Keratinocyte (primary cell): ENCODE measurements at regions not wholly inside any gene's neighbourhood (a gene's known extent, or its start where the extent isn't known, plus 50 kb on each side); places are given as distances from the start of the nearest gene placed in this dataset.

Source experiments
- DNase-seq: peaks from one replicate; pipeline ENCODE4 v3.0.0-alpha.2; 2011; ENCODE audit warnings: low read depth, missing footprints, low spot score
- FAIRE-seq: peaks from 2 replicates; lab custom pipeline; 2011; peaks lifted over from hg19 to GRCh38; lab: Jason Lieb, UNC
- H2AFZ ChIP-seq: 2 replicates; pipeline ENCODE4 v1.6.0; 2012; ENCODE audit warnings: low read length, control low read depth, inconsistent platforms; ENCODE audit not compliant: control insufficient read depth
- H3K27ac ChIP-seq: 2 replicates; pipeline ENCODE4 v1.5.1; 2011; ENCODE audit warnings: low read length; ENCODE audit not compliant: control insufficient read depth, insufficient read depth
- H3K27me3 ChIP-seq: 3 replicates; pipeline ENCODE4 v1.6.0; 2011; ENCODE audit warnings: low read length; ENCODE audit not compliant: control insufficient read depth, insufficient read depth; ENCODE audit errors: extremely low read depth
- H3K36me3 ChIP-seq, 2 experiments: 2 replicates in 1 of 2; 3 replicates in 1 of 2; pipeline ENCODE4 v1.5.1; 2011; ENCODE audit warnings: low read length in 2 of 2, mild to moderate bottlenecking in 1 of 2; ENCODE audit not compliant: control insufficient read depth in 2 of 2, insufficient read depth in 2 of 2; ENCODE audit errors: extremely low read depth in 1 of 2
- H3K4me1 ChIP-seq: 3 replicates; pipeline ENCODE4 v1.5.1; 2011; ENCODE audit warnings: low read length; ENCODE audit not compliant: control insufficient read depth, insufficient read depth; ENCODE audit errors: extremely low read depth
- H3K4me2 ChIP-seq: 3 replicates; pipeline ENCODE4 v1.6.0; 2011; ENCODE audit warnings: low read depth, low read length; ENCODE audit not compliant: control insufficient read depth, insufficient read depth; ENCODE audit errors: extremely low read depth
- H3K4me3 ChIP-seq, 3 experiments: fragments of 200-600 bp in 1 of 3; sonication (generic) in 1 of 3; 2 replicates in 2 of 3; 3 replicates in 1 of 3; pipeline ENCODE4 v1.5.1; 2011 to 2016; ENCODE audit warnings: low read length in 3 of 3, mild to moderate bottlenecking in 3 of 3, control low read depth in 2 of 3, inconsistent platforms in 1 of 3, low read depth in 1 of 3, mixed read lengths in 1 of 3, mixed run types in 1 of 3, moderate library complexity in 1 of 3; ENCODE audit not compliant: control insufficient read depth in 2 of 3, insufficient read depth in 2 of 3; ENCODE audit errors: extremely low read depth in 1 of 3
- H3K79me2 ChIP-seq: 2 replicates; pipeline ENCODE4 v1.6.0; 2012; ENCODE audit warnings: low read length; ENCODE audit not compliant: control insufficient read depth, insufficient read depth
- H3K9ac ChIP-seq: 3 replicates; pipeline ENCODE4 v1.6.0; 2011; ENCODE audit warnings: low read length; ENCODE audit not compliant: control insufficient read depth, insufficient read depth; ENCODE audit errors: extremely low read depth
- H3K9me1 ChIP-seq: 3 replicates; pipeline ENCODE4 v1.6.0; 2011; ENCODE audit warnings: low read length; ENCODE audit not compliant: control insufficient read depth, insufficient read depth; ENCODE audit errors: extremely low read depth
- H3K9me3 ChIP-seq: 2 replicates; pipeline ENCODE4 v1.5.1; 2012; ENCODE audit warnings: low read depth, low read length; ENCODE audit not compliant: control insufficient read depth
- H4K20me1 ChIP-seq: 3 replicates; pipeline ENCODE4 v1.6.0; 2011; ENCODE audit warnings: low read length; ENCODE audit not compliant: control insufficient read depth, insufficient read depth; ENCODE audit errors: extremely low read depth
- EZH2 ChIP-seq: IDR thresholded peaks from one replicate; pipeline ENCODE4 v1.6.1; 2012; ENCODE audit warnings: inconsistent platforms, mild to moderate bottlenecking, low read length, moderate library complexity
- dilution Hi-C: fragments of 300-500 bp; cut with MboI; formaldehyde crosslinking; loops from one replicate; pipeline ENCODE4 v1.7.0; 2020; ENCODE audit warnings: low sequenced_read_pairs; ENCODE audit not compliant: extremely low pct_ligation_motif_present
- TF ChIP-seq, protein P1 (sequence below), 3 experiments: IDR thresholded peaks in 1 of 3; conservative IDR thresholded peaks in 1 of 3; optimal IDR thresholded peaks in 1 of 3; 2 replicates in 2 of 3; 3 replicates in 1 of 3; pipeline versions ENCODE3 to v1.5.1; 2011; ENCODE audit warnings: low read length in 3 of 3, mild to moderate bottlenecking in 3 of 3, moderate library complexity in 2 of 3, control low read depth in 1 of 3, inconsistent platforms in 1 of 3; ENCODE audit not compliant: insufficient read depth in 2 of 3; ENCODE audit errors: extremely low read depth in 1 of 3

DNA sequence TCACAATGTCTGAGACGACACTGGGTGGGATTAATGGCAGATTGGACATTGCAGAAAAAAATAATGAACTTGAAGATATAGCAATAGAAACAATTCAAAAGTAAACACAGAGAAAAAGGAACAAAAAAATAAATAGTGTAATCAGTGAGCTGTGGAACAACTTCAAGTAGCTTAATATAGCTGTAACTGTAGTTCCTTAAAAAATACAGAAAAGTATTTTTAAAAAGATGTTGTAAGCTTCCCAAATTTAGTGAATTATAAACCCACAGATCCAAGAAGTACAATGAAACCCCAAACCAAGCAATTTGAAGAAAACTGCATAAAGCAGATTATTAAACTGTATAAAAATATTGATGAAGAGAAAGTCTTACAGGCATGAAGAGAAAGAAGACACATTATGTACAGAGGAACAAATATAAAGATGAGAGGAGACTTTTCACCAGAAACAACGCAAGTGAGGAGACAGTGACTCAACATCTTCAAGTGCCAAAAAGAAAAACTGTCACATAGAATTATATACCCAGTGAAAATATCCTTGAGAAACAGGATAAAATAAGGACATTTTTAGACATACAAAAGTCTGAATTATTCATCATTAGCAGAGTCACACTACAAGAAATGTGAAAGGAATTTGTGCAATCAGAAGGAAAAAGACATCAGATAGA lies 176.4 kb downstream of the NFKBIZ start:
- no peak overlapping the region for H3K4me3 ChIP-seq
- H3K9me1 ChIP-seq, result no peaks in the 10 kb centered on the region
- no peaks in the 10 kb centered on the region for H3K9me3 ChIP-seq
- no peaks in the 10 kb centered on the region for H3K4me1 ChIP-seq
- no peaks in the 10 kb centered on the region for H3K27me3 ChIP-seq
- no peaks in the 10 kb centered on the region for H3K36me3 ChIP-seq
- H3K27ac ChIP-seq, result no peak overlapping the region
- no peak for TF ChIP-seq EZH2
- TF ChIP-seq, protein P1, sequence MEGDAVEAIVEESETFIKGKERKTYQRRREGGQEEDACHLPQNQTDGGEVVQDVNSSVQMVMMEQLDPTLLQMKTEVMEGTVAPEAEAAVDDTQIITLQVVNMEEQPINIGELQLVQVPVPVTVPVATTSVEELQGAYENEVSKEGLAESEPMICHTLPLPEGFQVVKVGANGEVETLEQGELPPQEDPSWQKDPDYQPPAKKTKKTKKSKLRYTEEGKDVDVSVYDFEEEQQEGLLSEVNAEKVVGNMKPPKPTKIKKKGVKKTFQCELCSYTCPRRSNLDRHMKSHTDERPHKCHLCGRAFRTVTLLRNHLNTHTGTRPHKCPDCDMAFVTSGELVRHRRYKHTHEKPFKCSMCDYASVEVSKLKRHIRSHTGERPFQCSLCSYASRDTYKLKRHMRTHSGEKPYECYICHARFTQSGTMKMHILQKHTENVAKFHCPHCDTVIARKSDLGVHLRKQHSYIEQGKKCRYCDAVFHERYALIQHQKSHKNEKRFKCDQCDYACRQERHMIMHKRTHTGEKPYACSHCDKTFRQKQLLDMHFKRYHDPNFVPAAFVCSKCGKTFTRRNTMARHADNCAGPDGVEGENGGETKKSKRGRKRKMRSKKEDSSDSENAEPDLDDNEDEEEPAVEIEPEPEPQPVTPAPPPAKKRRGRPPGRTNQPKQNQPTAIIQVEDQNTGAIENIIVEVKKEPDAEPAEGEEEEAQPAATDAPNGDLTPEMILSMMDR (optimal IDR thresholded peaks at IDR 0.05 in 1 of 3, IDR thresholded peaks at IDR 0.05 in 1 of 3, conservative IDR thresholded peaks at IDR 0.05 in 1 of 3; ENCODE audit: extremely low read depth in 1 of 3, insufficient read depth in 2 of 3, low read length in 3 of 3), result no peak
- H3K4me2 ChIP-seq, result no peak overlapping the region
- dilution Hi-C loops, result no loop called here
- no peak overlapping the region for H2AFZ ChIP-seq
- DNase-seq, result no peak
- H4K20me1 ChIP-seq, result no peaks in the 10 kb centered on the region
- no peak for FAIRE-seq
- no peaks in the 10 kb centered on the region for H3K79me2 ChIP-seq
- H3K9ac ChIP-seq, result no peak overlapping the region

DNA sequence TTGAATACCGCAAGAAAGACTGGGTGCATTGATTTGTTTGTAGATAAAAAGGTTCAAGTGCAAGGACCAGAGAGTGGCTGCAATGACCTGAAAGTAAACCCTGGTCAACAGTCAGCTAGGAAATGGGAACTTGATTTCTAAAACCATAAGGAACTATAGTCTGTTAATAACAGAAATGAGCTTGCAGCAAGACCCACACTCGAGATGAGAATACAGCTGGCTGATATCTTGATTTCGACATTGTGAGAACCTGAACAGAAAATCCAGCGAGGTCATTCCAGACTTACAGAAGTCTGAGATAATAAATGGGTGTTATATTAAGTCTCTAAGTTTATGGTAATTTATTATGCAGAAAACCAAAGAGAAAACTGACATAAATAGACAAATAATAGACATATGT lies 177.3 kb downstream of the NFKBIZ start:
- no peak overlapping the region for H3K27ac ChIP-seq
- no peak overlapping the region for H2AFZ ChIP-seq
- no peaks in the 10 kb centered on the region for H3K4me1 ChIP-seq
- no peak overlapping the region for H3K9ac ChIP-seq
- no peak overlapping the region for H3K4me2 ChIP-seq
- H3K36me3 ChIP-seq, result no peaks in the 10 kb centered on the region
- no peaks in the 10 kb centered on the region for H4K20me1 ChIP-seq
- no peaks in the 10 kb centered on the region for H3K27me3 ChIP-seq
- H3K9me1 ChIP-seq, result no peaks in the 10 kb centered on the region
- H3K9me3 ChIP-seq, result no peaks in the 10 kb centered on the region
- H3K4me3 ChIP-seq, result no peak overlapping the region
- H3K79me2 ChIP-seq, result no peaks in the 10 kb centered on the region
- dilution Hi-C loops, result no loop called here
- FAIRE-seq, result peak; percentile 62
- no peak for DNase-seq
- TF ChIP-seq, protein P1 (optimal IDR thresholded peaks at IDR 0.05 in 1 of 3, IDR thresholded peaks at IDR 0.05 in 1 of 3, conservative IDR thresholded peaks at IDR 0.05 in 1 of 3; ENCODE audit: extremely low read depth in 1 of 3, insufficient read depth in 2 of 3, low read length in 3 of 3), result no peak
- TF ChIP-seq EZH2, result no peak
